Kidney epithelial cell (primary cell): ENCODE measurements at regions not wholly inside any gene's neighbourhood (a gene's known extent, or its start where the extent isn't known, plus 50 kb on each side); places are given as distances from the start of the nearest gene placed in this dataset.

Experiments
- DNase-seq: peaks from one replicate; pipeline ENCODE4 v3.0.0-alpha.2; 2010; ENCODE audit warnings: low read depth
- H3K27me3 ChIP-seq: 2 replicates; pipeline ENCODE4 v1.6.0; 2011; ENCODE audit warnings: low read length; ENCODE audit not compliant: control insufficient read depth, insufficient read depth
- H3K36me3 ChIP-seq: 2 replicates; pipeline ENCODE4 v1.5.1; 2011; ENCODE audit warnings: low read length; ENCODE audit not compliant: control insufficient read depth, insufficient read depth
- H3K4me3 ChIP-seq: 2 replicates; pipeline ENCODE4 v1.5.1; 2011; ENCODE audit warnings: low read depth, mild to moderate bottlenecking, control low read depth, low read length
- TF ChIP-seq, protein P1 (sequence below): IDR thresholded peaks from 2 replicates; pipeline ENCODE4 v1.5.1; 2011; ENCODE audit warnings: mild to moderate bottlenecking, moderate library complexity, low read length, control low read depth, inconsistent platforms; ENCODE audit not compliant: insufficient read depth, poor library complexity, severe bottlenecking

DNA sequence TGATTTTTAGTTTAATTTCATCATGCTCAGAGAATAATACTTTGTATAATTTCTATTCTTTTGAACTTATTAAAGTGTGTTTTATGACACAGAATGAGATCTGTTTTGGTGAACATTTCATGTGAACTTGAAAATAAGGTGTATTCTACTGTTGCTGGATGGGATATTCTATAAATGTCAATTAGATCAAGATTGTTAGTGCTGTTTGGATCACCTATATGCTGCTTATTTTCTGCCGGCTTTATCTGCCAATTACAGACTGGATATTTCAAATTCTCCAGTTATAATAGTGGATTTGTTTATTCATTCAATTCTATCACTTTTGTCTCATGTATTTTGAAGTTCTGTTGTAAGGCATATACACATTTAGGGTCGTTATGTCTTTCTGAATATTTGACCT lies 720.7 kb upstream of the RIOK2 start:
- no peak for DNase-seq
- Histone ChIP-seq H3K36me3 (no peaks in the 10 kb centered on the region), H3K27me3 (no peaks in the 10 kb centered on the region), H3K4me3 (no peak overlapping the region)
- TF ChIP-seq, protein P1, sequence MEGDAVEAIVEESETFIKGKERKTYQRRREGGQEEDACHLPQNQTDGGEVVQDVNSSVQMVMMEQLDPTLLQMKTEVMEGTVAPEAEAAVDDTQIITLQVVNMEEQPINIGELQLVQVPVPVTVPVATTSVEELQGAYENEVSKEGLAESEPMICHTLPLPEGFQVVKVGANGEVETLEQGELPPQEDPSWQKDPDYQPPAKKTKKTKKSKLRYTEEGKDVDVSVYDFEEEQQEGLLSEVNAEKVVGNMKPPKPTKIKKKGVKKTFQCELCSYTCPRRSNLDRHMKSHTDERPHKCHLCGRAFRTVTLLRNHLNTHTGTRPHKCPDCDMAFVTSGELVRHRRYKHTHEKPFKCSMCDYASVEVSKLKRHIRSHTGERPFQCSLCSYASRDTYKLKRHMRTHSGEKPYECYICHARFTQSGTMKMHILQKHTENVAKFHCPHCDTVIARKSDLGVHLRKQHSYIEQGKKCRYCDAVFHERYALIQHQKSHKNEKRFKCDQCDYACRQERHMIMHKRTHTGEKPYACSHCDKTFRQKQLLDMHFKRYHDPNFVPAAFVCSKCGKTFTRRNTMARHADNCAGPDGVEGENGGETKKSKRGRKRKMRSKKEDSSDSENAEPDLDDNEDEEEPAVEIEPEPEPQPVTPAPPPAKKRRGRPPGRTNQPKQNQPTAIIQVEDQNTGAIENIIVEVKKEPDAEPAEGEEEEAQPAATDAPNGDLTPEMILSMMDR: no peak

DNA sequence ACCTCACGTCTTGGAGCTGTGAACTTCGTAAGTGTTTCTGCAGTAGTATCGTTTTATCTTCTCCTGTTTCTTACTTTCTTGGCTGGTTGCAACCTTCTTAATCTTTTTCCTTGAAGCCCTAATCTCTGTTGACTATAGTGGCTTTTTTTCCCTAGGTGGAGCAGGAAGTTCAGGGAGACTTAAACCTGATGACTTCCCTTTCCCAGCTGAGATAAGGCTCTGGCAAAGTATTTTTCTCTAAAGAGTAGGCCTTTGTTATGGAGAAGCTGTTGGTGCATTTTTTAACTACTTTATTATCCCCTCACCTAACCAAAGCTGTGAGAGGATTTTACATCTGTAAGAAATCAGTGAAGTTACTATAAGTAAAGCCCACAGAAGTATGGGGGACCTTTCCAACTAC lies 723.1 kb upstream of the RIOK2 start:
- Histone ChIP-seq H3K27me3 (no peaks in the 10 kb centered on the region), H3K4me3 (no peak overlapping the region), H3K36me3 (no peaks in the 10 kb centered on the region)
- TF ChIP-seq, protein P1: no peak
- DNase-seq: no peak

DNA sequence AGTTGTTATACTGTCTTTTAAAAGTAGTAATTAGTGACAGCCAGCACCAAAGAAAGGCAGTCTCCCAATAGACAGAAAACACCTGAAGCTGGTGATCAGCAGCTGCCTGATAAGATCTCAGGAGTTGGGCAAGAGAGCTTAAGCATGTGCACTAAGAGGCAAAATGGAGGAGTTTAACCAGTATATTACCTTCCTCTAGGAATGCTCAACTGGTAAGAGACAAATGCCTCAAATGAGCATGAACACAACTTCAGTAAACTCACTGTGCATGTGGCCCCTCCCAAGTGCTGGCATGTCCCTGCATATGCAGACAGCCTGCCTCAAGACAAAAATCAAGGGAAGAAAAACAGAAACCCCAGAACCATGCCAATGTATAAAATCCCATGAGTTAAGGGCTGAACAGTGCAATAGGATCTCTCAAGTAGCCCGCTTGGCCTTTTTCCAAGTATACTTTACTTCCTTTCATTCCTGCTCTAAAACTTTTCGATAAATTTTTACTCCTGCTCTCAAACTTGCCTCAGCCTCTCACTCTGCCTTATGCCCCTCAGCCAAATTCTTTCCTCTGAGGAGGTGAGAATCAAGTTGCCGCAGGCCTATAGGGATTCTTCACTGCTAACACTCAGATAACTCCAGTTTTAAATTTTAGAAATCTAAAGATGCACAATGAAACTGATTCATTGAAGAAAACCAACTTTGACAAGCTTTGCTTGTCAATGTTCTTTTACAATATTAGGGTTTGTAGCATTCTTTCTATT lies 724.8 kb upstream of the RIOK2 start:
- no peak overlapping the region for H3K4me3 ChIP-seq
- no peaks in the 10 kb centered on the region for H3K27me3 ChIP-seq
- TF ChIP-seq, protein P1: no peak
- no peaks in the 10 kb centered on the region for H3K36me3 ChIP-seq
- DNase-seq: no peak

DNA sequence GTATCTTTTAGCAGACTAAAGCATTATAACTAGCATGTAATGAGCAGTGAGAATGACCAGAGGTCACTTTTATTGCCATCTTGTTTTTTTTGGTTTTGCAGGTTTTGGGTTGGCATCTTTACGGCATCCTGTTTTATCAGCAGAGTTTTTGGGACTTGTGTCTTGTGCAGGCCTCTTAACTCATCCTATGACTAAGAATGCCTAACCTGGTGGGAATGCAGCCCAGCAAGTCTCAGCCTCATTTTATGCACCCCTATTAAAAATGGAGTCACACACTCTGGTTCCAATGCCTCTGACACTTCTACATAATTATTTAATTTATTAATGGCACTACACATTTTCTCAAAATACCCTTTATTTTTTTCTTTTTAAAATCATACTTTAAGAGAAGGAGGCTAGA lies 726.5 kb upstream of the RIOK2 start:
- Histone ChIP-seq H3K27me3 (no peaks in the 10 kb centered on the region), H3K4me3 (no peak overlapping the region), H3K36me3 (no peaks in the 10 kb centered on the region)
- TF ChIP-seq, protein P1: no peak
- DNase-seq: no peak

DNA sequence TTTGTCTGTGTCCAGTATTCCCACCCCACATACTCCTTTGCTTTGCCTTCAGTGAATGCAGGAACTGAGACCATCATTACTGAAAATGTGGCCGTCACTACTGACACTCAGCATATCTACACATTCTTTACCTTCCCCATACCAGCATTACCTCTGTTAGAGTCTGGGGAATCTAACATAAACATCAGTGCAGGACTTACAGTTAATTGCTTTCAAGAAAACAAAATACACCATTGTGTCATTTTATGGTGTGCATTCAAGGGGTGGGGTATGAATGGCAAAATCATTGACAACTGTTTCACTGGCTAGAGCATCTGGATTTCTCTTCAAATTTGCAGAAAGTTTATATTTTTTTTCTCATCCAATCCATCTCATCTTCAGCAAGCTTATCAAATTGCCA lies 731.4 kb upstream of the RIOK2 start:
- TF ChIP-seq, protein P1: no peak
- Histone ChIP-seq H3K4me3 (no peak overlapping the region), H3K36me3 (no peaks in the 10 kb centered on the region), H3K27me3 (no peaks in the 10 kb centered on the region)
- DNase-seq: no peak

DNA sequence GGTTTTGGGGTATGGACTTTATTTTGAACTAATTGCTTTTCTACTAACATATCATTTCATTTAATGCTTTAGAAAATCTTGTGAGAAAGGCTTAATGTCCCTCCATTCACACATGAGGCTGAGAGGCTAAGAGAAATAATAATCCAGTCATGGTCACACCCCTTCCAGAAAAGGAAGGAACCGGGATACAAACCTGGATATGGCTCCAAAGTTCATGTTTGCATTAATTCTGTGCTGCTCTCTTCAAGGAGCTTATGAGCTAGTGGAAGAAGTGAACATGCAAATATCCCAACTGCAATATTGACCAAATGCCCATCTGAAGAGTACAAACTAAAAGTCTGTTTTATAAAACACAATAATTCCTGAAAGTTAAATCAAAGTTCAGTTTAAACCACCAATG lies 732.1 kb upstream of the RIOK2 start:
- H3K4me3 ChIP-seq: no peak overlapping the region
- no peaks in the 10 kb centered on the region for H3K36me3 ChIP-seq
- no peaks in the 10 kb centered on the region for H3K27me3 ChIP-seq
- DNase-seq: no peak
- TF ChIP-seq, protein P1: no peak
